ENCODE measurements at regions not wholly inside any gene's neighbourhood (a gene's known extent, or its start where the extent isn't known, plus 50 kb on each side); places are given as distances from the start of the nearest gene placed in this dataset.

DNA sequence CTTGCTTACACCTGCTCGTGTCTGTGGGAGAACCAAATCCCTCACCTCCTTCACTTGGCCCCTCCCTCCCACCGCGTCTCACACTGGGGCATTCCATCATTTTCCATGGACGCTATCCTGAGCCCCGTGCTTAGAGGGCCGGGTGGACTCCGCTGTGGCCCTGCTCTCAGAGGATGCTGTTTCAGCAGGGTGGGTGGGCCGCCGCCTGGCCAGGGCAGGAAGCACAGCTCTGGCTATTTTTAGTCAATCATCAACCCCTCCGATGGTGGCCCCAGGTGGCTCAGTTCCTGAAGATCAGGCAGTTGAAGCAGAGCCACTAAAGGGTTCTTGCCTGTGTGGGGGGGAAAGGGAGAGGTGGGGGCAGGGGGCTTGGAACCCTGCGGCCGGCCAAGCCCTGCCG, 230.3 kb downstream of the ENGASE start:
- DNase-seq, result no peak

DNA sequence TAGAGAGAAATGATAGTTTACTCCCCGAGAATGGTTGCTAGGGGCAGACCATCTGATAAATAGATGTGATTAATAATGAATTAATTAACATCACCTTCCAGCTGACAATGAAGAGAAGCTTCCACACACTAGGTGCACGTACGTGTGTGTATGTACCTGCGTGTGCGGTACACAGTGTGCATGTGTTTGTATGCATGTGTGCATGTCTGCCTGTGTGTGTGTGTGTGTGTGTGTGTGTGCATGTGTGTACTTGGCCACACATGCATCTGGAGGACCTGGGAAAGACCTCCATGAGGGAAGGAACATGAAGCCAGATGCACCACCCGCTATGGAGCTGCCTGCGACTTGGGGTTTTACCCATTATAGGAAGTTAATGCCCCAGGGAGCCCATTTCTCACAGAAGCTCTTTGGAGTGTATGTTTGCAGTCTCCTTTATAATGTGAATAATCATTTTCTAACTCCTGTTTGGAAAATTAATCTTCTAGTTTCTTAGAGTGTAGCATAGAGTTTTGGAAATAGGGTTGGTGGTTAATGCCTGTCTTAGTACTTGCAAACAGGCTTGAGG, 229.1 kb downstream of the ENGASE start:
- no peak for DNase-seq

- DNase-seq, result no peak
Measured at GRCh38 chr17:79301469-79301868, 226.8 kb downstream of the ENGASE start.

GRCh38 chr17:79299349-79299748, 224.7 kb downstream of the ENGASE start:
- no peak for DNase-seq

GRCh38 chr17:79298799-79299198, 224.2 kb downstream of the ENGASE start:
- DNase-seq, result no peak

DNA sequence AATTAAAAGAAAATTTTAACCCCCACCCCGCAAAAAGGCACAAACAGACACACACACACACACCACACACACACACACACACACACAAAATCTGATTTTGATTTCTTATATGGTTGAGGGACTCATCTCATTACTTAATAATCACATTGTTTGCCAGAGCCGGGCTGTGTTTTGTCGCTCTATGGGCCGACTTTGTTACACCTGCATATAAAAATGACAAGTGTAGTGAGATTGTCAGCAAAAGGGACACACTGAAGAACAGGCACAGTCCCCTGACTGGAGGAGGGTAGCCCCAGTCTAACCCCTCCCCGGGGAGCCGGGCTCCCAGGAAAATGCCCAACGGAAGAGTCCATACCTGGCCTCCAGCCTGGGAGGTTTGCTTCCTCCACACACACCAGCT, 221.6 kb downstream of the ENGASE start:
- no peak for DNase-seq

GRCh38 chr17:79295307-79295706, 220.7 kb downstream of the ENGASE start:
- DNase-seq, result no peak

- no peak for DNase-seq
Measured at GRCh38 chr17:79294459-79295071, 219.9 kb downstream of the ENGASE start.

- DNase-seq, result no peak
Measured at GRCh38 chr17:79292501-79292900, 217.9 kb downstream of the ENGASE start.

DNA sequence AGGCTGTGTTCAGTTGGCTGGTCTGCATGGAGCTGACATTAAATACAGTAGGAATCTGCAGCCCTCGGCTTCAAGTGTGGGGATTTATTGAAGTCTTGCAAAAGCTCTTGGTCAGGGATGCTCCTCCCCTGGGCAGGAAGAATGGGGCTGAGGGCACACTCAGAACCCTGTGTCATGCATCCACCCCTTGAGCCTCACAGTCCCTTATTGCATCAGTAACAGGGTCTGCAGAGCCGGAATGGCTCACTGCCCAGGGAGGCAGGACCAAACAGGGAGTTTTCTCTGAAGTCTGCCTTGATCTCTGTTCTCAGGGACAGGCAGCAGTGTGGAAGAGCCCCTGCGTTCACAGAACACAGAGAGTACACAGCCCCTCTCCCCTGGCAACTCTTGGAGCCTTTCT, 216.8 kb downstream of the ENGASE start:
- no peak for DNase-seq

GRCh38 chr17:79290726-79291125, 216.1 kb downstream of the ENGASE start:
- no peak for DNase-seq

- no peak for DNase-seq
Measured at GRCh38 chr17:79288950-79289349, 214.3 kb downstream of the ENGASE start.

DNA sequence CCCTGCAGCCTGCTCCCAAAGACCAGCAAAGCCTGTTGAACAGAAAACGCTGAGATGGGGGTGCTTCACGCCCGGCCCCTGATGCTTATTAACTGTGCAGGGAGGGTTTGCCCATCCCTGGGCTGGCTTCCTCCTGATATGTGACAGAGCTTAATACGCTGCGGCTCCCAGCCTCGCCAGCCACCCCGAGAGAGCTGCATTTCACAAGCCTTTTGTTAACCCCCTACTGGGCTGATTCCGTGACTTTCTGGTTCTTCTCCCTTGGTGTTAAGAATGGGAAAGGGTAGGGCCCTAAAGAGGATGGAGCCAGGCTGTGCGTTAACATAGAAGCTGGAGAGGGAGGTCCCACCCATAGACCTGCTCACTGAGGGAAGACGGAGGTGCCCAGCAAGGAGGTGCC, 211.8 kb downstream of the ENGASE start:
- no peak for DNase-seq

GRCh38 chr17:79285973-79286372, 211.3 kb downstream of the ENGASE start:
- no peak for DNase-seq

DNA sequence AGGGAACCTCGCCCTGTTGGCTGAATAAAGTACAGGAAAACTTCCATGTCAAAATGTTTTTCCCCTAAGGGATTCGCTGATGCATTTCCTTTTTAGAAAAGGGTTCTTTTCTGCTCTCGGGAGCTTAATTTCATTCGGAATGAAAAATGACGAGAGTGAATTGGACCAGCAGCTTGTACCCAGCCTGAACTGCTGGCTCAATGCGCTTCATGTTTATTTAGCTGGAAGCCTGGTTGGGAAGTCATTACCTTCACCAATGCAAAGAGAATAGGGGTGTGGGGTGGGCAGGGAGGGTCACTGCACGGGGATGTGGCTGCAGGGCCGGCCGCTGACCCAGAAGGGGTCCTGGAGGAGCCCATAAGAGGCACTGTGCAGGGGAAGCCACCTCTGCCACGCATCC, 207.7 kb downstream of the ENGASE start:
- no peak for DNase-seq

DNA sequence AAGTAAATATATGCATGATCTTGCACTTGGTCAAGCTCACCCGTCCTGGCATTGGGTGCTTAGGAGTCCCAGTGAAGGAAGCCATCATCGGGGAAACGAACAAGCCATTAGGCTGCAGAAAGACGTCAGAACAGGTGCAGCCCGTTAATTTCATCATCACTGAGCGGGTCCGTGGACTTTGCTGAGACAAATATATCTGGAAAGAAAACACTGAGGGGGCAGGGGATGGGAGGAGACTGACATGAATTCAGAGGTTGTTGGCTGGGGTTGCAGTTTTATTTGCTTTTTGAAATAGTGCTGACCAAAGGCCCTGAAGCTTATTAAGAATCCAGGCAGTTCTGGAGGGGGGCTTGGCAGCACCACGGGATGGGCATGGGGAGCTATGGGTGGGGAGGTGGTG, 207.2 kb downstream of the ENGASE start:
- DNase-seq, result no peak

- DNase-seq, result no peak
Measured at GRCh38 chr17:79280866-79281572, 206.4 kb downstream of the ENGASE start.

GRCh38 chr17:79280010-79280409, 205.4 kb downstream of the ENGASE start:
- no peak for DNase-seq

DNA sequence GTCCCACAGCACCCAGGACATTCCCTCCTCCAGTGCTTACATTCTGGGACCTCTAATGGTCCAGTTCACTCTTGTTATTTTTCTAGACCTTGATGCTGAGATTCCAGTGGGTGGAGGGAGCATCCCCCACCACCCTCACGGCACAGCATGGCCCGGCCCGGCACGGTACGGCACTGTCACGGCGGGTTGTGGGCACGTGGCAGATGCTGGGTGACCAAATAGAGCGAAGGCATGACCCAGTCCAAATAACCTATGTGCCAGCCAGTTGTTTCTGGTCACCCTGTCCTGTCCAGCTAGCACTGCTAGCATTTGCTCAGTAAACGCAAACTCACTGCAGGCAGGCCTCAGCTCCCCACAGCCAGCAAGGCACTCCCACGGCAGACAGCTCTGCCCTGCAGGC, 204.7 kb downstream of the ENGASE start:
- DNase-seq, result no peak

DNA sequence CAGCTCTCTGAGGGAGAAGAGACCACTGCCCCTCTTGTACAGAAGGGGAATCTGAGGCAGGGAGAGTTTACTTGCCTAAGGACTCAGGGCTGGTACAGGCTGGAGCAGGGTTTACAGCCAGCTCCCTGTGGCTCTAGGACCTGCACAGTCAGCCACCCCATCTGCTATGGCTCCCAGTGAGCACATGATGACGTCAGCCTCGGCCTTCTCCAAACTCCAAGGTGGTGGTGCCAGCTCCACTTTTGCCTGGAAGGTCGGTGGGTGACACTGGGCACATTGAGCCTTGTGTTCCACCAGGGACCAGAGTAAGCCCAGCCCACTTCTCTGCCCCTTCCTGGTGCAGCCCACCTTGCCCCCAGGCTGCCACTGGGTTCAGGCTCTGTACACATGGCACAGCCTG, 202.2 kb downstream of the ENGASE start:
- no peak for DNase-seq

DNA sequence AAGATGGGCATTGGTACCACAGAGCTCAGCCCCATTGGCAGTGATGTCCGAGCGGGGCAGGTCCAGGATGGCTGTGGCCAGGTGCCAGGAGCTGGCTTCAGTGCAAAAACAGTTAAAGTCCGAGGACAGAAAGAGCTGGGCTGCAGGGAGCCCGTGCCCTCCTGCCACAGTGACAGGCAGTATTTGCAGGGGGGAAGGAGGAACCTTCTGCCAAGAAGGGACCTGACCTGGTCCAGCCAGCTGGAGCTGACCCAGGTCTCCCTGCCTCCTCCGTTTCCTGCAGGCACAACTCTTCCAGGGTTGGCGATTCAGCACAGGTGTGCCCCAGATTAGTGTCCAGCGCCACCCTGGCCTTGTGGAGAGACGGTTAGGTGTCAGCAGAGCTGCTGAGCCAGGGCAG, 199.0 kb downstream of the ENGASE start:
- no peak for DNase-seq

- no peak for DNase-seq
Measured at GRCh38 chr17:79272666-79273219, 198.1 kb downstream of the ENGASE start.

GRCh38 chr17:79272220-79272619, 197.6 kb downstream of the ENGASE start:
- DNase-seq, result no peak

DNA sequence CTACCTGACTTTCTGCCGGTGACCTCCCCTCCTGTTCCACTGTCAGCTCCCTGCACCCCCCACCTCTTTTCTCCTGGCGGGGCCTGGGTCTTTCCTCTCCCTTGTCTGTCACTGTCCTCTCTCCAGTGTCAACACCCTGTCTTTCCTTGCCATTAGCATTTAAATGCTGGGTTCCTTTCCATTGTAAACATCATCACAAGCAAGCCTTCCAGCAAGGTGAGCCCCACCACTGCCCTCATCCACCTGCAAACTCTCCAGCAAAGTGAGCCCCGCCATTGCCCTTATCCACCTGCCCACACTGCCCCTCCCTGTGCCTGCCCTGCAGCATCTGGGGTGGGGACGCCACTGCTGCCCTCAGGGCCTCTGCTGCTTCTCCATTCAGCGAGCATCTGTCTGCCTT, 195.0 kb downstream of the ENGASE start:
- DNase-seq, result no peak
